MM.1S (cell line): ENCODE measurements at regions not wholly inside any gene's neighbourhood (a gene's known extent, or its start where the extent isn't known, plus 50 kb on each side); places are given as distances from the start of the nearest gene placed in this dataset.

ENCODE experiments used
- CTCF ChIP-seq: fragments of 300-600 bp; sonication (generic); IDR thresholded peaks from 2 replicates; pipeline ENCODE4 v1.5.1; 2016; ENCODE audit warnings: antibody characterized with exemption, low read length, mixed read lengths
- EZH2phosphoT487 ChIP-seq: fragments of 300-600 bp; sonication (generic); IDR thresholded peaks from 2 replicates; pipeline ENCODE4 v1.6.1; 2018; ENCODE audit warnings: antibody characterized with exemption, low read length

GRCh38 chr16:80200079-80200478 lies 340.7 kb upstream of the DYNLRB2 start:
- TF ChIP-seq CTCF (no peak), EZH2phosphoT487 (no peak)
